HepG2 (cell line): ENCODE measurements at regions not wholly inside any gene's neighbourhood (a gene's known extent, or its start where the extent isn't known, plus 50 kb on each side); places are given as distances from the start of the nearest gene placed in this dataset.

Experiments used
- ASH2L ChIP-seq: fragments of 300-600, 200-600 bp; sonication (generic); IDR thresholded peaks from 2 replicates; pipeline ENCODE4 v1.7.0; 2017; ENCODE audit warnings: low read depth, mild to moderate bottlenecking, moderate library complexity, mixed read lengths, low read length; ENCODE audit not compliant: insufficient read length
- DMAP1 ChIP-seq: IDR thresholded peaks from 2 replicates; pipeline ENCODE4 v1.6.1; 2016
- KAT8 ChIP-seq: IDR thresholded peaks from 2 replicates; pipeline ENCODE4 v1.6.1; 2016; ENCODE audit warnings: missing genetic modification reagents, missing compliant biosample characterization
- KDM1A ChIP-seq: IDR thresholded peaks from 2 replicates; pipeline ENCODE4 v1.6.1; 2016; ENCODE audit warnings: missing compliant biosample characterization
- MED8 ChIP-seq: sonication (generic); formaldehyde crosslinking; IDR thresholded peaks from 2 replicates; pipeline ENCODE4 v1.8.1; 2023; ENCODE audit warnings: mild to moderate bottlenecking, missing genetic modification reagents; ENCODE audit not compliant: insufficient replicate concordance
- NAIF1 ChIP-seq: sonication (generic); formaldehyde crosslinking; IDR thresholded peaks from 2 replicates; pipeline ENCODE4 v1.5.0; 2020; ENCODE audit warnings: mild to moderate bottlenecking, missing genetic modification reagents, borderline replicate concordance
- PHF5A ChIP-seq: IDR thresholded peaks from one replicate; pipeline ENCODE4 v1.6.1; 2018; ENCODE audit warnings: low read depth, missing genetic modification reagents; ENCODE audit not compliant: unreplicated experiment
- RBFOX2 ChIP-seq: fragments of 200-400 bp; formaldehyde crosslinking; IDR thresholded peaks from 2 replicates; pipeline ENCODE4 v1.6.1; 2017; ENCODE audit warnings: low read depth, mild to moderate bottlenecking, low read length
- RBM22 ChIP-seq: fragments of 200-400 bp; formaldehyde crosslinking; optimal IDR thresholded peaks from 2 replicates; pipeline ENCODE3; 2017; ENCODE audit warnings: mild to moderate bottlenecking, low read length, moderate library complexity
- ZBTB40 ChIP-seq, 2 experiments: fragments of 450-650 bp in 1 of 2; sonication (generic) in 1 of 2; formaldehyde crosslinking in 1 of 2; IDR thresholded peaks; 2 replicates each; pipeline versions ENCODE4 v1.6.1 to v1.8.0; 2016 to 2022; ENCODE audit warnings: antibody characterized with exemption in 1 of 2, mild to moderate bottlenecking in 1 of 2, missing genetic modification reagents in 1 of 2
- ZNF12 ChIP-seq: sonication (generic); formaldehyde crosslinking; IDR thresholded peaks from 2 replicates; pipeline ENCODE4 v1.5.0; 2020; ENCODE audit warnings: missing genetic modification reagents
- ZNF318 ChIP-seq: sonication (generic); formaldehyde crosslinking; IDR thresholded peaks from 2 replicates; pipeline ENCODE4 v1.4.0; 2020; ENCODE audit warnings: mild to moderate bottlenecking, missing genetic modification reagents
- ZNF703 ChIP-seq: sonication (generic); formaldehyde crosslinking; IDR thresholded peaks from 2 replicates; pipeline ENCODE4 v1.5.1; 2020; ENCODE audit warnings: missing genetic modification reagents, mild to moderate bottlenecking, moderate library complexity, borderline replicate concordance

GRCh38 chr13:30832845-30833332 is 73.2 kb upstream of the MEDAG start (continued):
- TF ChIP-seq ZNF318 (CRISPR knock-in tag): no peak
- TF ChIP-seq KAT8: peak; percentile 41
- no peak for TF ChIP-seq ZNF703 (CRISPR knock-in tag)
- no peak for TF ChIP-seq KDM1A (CRISPR knock-in tag)
- no peak for TF ChIP-seq ZBTB40 (IDR thresholded peaks at IDR 0.05)
- peak; percentile 50; the same call in 1 of the 2 replicates for TF ChIP-seq ZBTB40 (CRISPR knock-in tag; IDR thresholded peaks at IDR 0.05)
- TF ChIP-seq ZNF12 (CRISPR knock-in tag): 0 out of 2 replicates have a peak, but pooled peaks have one; percentile 24
- peak; percentile 56; the same call in 1 of the 2 replicates for TF ChIP-seq DMAP1
- TF ChIP-seq ASH2L: peak; percentile 53
- peak; percentile 32; the same call in 1 of the 2 replicates for TF ChIP-seq RBFOX2
- TF ChIP-seq NAIF1: no peak
- TF ChIP-seq RBM22: no peak
- peak; percentile 55 for TF ChIP-seq MED8 (CRISPR knock-in tag)
- TF ChIP-seq PHF5A: no peak
